HG03139 (cell line): ENCODE measurements at regions not wholly inside any gene's neighbourhood (a gene's known extent, or its start where the extent isn't known, plus 50 kb on each side); places are given as distances from the start of the nearest gene placed in this dataset.
A peak's percentile ranks its signal among the peaks of the same experiment; 100 is the strongest.

ENCODE experiments used
- ATAC-seq: cut with Tn5 transposase; IDR thresholded peaks from one replicate; pipeline ENCODE4 v1.9.1; 2021; ENCODE audit not compliant: unreplicated experiment

DNA sequence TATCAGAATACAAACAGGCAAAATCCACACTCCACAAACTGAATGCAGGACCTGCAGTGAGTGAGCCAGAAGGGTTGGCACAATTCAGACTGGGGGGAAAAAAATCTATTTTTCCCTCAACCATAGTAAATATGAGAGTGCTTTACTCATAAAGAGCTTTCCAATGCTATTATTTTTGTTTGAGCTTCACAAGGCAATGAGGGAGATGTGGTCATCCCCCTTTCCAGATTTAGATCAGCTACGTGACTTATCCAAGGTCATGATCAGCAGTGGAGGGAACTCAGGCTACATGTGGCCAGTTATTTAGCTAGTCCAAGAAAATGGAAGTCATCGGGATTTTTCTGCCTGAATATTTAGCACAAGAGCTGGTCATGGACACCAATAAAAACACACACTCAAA lies 120.4 kb upstream of the KLF7 start:
- ATAC-seq, result no peak

DNA sequence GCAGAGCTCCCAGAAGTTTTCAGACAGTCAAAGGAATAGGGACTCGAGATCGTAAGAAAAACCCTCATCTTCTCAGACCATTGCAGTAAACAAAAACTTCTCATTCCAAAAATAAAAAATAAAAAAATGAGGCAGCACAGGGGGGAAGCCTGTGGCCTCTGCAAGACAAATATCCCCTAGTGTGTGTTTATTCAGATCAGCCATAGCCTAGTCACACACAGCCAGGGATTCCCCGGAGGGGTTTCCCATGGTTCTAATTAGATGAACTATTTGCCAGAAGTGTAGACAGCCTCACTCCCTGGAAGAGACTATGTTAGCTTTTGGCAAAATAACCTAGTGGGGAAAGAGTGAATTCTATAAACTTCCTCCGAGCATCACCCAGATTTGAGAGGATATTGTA lies 122.9 kb upstream of the KLF7 start:
- ATAC-seq, result no peak

DNA sequence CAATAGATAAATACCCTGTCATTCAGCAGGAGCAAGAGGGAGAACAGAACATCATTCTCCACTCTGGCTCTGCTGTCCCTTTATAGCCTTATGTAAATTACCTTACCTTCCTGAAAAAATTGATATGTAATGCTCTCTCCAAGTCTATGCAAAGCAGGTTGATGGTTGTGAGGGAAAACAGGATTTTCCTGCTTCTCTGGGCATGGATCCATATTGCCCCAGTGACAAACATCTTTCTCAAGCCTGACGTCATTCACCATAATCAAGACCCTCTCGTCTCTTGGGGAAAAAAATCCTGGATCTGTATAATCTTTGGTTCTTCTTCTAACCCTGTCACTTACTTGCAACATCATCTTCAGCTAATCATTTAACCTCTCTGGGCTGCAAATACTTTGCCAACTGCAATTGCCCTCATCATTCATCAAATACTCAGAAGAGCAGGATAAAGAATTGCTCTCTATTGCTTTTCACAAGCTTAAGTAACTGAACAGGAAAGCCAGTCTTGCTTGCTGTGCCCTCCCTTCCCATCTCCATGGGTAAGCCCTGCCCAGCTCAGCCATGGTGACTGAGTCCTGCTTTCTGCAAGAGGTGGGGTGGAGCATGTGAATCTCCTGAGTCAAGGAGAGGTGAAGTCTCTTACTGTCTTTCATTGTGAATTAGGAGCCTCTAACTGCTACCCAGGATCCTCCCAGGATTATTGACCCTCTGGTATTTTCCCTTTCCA lies 123.7 kb upstream of the KLF7 start:
- ATAC-seq, result no peak

DNA sequence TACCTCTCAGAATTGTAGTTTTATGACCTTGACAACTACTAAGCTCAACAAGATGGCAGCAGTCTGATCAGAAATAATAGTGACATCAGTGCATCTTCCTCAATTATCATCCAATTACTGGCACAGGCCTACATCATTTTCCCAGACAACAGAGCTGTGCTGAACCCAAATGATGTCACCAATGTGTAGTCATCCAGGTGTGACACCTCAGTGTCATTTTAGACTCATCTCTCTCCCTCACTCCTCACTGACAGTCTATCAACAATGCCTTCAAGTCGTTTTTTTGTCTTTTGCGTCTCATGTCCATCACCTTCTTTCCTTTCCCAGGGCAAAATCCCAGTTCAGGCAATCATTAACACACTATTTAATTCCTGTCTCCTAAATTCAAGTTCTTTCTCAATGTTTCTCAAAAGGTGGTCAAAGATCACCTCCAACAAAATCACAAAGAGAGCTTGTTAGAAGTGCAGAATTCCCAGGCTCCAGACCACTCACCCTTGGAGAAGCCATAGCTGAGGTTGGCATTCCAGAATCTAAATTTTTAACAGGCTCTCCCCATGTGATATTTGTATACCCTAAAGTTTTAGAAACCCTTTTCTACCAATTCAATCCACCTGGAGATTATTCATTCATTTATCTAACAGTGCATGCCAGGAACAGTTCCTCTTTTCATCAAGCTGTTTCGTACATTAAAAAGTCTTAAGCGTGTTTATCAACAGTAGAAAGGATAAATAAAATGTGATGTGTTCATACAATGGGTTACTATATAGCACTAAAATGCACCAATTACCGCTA lies 125.3 kb upstream of the KLF7 start:
- ATAC-seq, result no peak

DNA sequence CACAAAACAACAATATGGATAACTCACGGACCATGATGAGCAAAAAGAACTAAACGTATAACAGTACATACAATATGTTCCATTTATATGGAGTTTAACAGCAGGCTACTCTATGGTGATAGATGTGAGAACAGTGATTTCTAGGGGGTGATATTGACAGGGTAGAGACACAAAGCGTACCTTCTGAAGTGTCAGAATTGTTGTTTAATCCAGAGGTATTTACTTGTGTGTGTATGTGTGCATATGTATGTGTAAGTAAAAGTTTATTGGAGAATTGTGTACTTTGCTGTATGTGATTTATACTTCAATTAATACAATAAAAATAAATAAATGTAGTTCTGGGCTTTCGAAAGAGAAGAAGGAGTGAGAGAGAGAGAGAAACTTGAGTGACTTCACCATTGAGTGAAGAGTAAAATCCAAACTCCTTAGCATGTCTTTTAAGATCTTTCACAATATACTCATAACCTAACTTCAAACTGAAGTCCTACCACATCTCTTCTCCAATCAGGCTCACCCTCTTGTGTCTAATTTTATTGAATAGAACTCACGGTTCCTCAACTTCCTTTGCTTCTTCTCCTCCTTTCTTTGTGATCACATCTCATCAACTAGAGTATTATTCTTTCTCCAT lies 126.0 kb upstream of the KLF7 start:
- ATAC-seq, result no peak

DNA sequence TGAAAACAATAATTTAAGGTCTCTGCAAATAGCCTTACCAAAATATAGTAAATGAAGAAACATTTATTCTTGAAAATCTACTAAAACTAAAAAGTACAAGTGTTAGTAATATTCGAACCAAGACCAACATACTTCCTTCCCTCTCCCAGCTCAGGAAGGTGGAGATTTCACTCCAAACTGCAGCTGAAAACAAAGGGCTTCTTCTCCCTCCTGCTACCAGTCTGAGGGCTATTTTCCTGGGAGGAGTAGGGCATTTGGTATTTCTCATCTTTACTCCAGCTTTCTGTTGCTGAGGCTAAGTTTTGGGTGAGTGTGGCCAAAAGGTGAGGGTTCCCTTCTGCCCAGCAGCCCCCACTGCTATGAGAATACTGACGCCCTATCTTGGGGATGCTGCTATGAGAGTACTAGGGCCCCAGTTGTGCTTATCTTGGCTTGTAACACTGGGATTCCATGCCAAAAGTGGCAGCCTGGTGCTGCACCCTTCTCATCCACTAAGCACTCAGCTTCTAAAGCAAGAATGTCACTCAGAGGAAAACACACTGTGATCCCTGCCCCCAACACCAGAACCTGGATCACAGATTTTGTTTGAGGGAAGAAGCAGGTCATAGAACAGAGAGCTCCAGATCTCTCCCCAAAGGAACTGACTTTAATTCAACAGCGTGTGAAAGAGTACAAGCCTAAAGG lies 130.7 kb upstream of the KLF7 start:
- ATAC-seq, result no peak

DNA sequence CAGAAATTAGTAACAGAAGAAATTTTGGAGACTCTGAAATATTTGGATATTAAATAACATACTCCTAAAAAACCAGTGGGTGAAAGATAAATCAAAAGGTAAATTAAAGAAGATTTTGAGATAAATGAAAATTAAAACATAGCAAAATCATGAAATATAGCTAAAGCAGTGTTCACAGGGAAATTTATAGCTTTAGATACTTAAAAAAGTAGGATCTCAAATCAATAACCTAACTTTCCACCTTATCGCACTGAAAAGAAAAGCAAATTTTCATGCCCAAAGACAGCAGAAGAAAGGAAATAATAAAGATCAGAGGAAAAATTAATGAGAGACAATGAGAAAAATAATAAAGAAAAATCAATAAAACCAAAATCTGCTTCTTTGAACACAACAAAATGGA lies 135.1 kb upstream of the KLF7 start:
- no peak for ATAC-seq

DNA sequence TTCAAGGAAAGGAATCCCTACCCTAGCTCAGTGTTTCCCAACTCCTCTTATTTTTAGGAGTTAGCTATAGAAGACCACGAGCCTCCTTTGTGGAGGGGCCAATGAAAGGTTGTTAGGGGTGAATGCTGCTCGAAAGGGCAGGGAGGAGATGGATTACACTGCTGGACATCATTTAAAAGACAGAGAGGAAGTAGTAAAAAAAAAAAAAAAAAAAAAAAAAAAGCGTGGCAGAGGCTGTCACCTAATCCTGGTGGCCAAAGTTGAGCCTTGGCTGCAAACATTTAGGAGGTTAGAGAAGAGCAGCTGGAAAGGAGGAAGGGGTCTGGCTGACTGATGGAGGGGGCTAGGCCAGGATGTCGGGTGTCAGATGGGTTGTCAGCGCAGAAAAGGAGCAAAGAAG lies 139.0 kb upstream of the KLF7 start:
- ATAC-seq, result no peak

DNA sequence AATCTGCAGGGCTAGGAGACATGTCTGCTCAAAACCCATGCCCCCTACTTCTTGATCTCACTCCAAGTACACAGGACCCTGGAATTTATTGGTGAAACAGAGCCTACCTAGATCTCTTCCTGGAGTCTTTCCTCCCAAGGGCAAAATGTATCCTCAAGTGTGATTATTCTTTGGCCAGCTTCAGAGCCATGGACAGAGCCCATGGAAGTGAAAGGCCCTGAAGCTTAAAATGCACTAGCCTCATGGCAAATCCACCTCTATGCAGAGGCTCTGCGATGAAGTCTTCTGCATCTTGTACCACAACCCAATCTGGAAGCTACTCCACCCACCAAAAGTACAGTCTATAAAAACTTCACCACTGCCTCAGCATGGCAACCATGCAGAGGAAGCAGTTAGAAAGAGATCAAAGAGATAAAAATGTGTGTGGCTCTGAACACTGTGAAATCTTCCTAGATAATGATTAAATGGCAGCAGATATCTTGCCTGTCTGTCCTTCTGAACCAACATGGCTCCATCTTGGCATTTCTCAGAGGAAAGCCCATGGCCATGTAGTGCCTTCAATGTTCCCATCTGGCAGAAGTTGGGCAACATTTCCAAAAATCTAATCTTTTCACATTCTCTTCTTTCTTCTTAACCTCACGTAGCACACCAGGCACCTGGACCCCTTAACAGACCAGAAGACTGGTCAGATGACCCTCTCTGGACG lies 142.9 kb upstream of the KLF7 start:
- ATAC-seq, result no peak

DNA sequence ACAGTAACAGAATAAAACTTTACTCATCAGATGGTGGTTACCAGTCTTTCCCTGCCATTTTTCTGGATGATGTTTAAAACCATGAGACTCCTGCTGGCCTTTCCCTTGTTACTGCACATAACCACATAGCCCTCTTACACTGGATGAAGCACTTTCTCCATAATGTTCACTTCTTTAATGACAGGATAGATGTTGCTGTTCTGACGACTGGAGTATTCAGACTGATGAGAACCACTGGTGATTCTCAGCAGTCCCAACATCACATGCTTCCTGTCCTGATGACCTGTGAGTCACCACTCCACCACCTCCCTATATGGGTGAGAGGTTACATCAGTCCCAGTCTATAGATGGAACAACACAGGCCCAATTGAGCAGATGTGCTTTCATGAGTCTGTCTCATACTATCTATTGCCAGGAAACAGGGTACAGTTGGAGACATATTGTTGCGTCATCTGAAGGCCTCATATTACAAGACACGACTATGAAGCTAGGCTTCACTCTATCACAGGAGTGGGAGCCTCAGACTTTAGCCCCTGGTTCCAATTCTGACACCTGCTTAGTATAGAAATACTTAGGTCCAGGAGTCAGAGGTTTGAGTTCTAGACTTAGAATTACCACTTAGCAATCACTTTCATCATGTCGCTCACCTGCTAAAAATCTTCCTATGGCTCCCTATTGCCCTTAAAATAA lies 145.7 kb upstream of the KLF7 start:
- peak; percentile 82 for ATAC-seq

DNA sequence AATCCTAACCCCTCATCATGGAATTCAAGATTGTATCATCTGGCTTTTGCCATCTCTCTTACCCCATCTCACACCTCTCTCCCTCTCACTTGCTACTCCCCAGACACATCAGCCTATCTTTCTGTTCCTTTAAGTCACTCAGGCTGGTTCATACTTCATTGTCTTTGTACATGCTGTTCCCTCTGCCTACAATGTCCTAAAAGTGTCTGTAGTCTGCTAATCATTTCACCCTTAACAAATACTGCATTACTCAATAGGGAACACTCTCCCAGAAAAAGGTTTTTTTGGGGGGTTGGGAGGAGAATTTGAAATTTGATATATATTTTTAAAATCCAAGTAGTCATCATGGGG lies 146.2 kb upstream of the KLF7 start:
- ATAC-seq, result no peak

DNA sequence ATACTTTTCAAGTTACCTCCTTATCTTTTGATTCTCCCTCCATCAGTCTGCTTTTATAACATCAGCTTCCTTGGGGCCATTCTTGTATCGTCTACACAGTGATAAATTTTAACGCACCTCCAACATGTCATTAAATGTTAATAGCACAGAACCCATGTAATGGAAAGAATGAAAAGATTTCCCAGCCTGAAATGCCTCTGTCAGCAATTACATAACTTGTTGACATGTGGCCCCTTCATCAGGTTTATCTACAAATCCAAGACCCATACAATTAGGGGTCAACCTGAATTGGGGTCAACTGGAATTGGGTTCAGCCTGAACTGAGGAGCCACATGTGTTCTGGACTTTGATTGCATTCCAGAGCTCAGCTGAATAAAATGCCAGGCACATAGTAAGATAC lies 148.2 kb upstream of the KLF7 start:
- no peak for ATAC-seq

DNA sequence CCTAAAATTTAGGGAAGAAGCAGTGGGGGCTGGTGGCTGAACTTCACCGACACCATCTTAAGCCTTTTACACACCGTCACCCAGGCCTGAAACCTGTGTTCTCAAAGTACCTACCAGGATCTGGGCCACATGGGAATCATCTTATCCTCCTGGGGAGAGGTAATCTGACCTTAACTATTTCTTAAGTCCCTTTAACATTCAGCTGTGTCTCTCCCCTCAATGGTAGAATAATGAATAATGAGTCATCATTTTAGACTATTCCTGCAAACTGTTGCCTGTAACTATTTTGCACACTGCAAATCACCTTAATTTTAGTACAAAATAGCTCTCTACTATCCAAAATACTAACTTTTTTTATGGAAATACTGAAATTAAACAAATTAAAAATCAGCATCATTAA lies 149.4 kb upstream of the KLF7 start:
- ATAC-seq, result no peak

DNA sequence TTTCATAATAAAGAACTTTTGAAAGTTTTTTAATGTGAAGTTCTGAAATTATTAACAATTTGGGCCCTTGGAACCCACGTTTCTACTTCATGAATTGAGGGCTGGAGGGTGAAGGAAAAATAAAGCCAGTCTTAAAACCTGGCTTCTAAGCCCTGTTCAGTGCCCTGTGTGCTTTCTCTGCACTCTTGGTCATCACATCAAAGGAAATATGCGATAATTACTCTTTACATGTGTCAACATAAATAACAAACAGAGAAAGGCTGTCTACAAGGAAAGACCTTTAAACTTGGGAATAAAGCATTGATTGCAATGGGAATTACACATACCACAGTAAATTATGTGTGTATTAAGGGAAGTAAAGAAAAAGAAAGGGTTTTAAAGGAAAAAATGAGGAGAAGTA lies 150.7 kb upstream of the KLF7 start:
- no peak for ATAC-seq

DNA sequence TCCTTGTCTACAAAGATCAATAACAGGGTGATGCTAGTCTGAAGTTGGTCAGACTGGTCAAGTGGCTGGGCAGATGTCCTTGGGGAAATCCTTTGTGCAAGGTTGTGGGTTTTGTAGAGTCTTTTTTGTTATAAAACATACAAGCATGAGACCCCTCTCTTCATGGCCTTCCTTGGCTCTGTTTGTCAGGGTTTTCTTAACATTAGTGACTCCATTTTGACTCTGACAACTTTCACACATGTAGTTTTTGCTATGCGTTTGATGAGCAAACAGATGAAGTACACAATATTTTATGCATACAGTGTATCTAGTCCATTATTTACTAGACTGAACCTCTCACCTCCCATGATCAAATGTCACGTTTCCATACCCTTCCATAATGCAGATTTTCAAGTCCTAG lies 151.2 kb upstream of the KLF7 start:
- no peak for ATAC-seq

DNA sequence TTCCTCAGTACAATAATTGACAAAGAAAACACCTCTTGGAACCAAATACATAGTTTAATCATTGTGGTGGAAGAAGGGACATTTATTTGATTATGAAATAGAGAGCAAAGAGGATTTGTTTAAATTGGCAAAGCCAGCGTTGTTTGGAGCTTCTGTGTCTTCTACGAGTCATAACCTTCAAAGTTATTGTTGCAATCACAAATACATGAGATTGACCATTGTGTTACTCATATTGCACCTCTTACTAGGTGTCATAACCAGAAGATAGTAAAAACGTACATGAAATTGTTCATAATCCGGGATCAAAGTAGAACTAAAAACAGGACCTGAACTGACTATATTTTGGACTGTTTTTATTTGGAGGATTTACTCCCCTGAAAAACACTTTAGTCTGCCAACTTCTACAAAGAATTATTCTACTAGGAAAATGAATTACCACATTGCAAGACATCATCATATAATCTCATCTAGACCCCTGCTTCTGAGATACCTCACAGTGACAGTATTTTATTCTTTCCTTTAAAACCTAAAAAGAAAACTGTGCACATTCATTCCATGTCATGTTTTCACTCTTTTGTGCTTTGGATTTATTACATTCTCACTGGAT lies 151.7 kb upstream of the KLF7 start:
- ATAC-seq, result no peak

DNA sequence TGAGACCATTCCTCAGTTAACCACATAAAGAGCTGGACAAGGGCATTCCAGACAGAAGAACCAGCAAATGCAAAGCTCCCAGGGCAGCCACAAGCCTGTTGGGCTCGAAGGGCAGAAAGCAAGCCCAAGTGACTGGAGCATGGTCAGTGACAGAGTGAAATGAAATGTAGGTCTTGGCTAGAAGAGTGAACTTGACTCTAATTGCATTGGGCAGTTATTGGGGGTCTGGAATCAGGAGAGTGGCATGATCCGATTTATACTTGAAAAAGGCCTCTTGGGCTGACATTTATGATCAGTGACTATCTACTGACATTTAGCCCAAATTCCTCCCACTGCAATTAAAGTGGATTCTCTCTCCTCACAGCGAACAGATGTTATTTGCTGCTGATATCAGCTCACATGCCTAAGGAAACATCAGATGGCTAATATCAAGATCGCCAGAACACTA lies 152.5 kb upstream of the KLF7 start:
- ATAC-seq, result no peak

DNA sequence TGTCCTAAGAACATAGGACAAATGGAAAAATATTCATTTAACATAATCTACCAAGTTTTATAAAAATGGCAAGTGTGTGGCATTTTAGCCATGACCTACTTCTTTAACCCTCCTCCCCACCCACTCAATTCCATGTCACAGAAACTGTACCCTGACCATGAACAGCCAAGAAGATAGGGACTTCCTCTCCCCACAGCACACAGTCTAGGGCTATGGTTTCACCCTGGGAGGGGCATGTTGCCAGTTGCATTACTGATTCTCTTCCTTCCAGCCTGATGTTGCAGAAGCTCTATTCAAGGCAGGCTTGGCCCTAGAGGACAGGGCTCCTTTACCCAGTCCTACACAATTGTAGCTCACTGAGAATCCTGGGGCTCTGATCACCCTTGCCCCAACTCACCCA lies 153.6 kb upstream of the KLF7 start:
- no peak for ATAC-seq

DNA sequence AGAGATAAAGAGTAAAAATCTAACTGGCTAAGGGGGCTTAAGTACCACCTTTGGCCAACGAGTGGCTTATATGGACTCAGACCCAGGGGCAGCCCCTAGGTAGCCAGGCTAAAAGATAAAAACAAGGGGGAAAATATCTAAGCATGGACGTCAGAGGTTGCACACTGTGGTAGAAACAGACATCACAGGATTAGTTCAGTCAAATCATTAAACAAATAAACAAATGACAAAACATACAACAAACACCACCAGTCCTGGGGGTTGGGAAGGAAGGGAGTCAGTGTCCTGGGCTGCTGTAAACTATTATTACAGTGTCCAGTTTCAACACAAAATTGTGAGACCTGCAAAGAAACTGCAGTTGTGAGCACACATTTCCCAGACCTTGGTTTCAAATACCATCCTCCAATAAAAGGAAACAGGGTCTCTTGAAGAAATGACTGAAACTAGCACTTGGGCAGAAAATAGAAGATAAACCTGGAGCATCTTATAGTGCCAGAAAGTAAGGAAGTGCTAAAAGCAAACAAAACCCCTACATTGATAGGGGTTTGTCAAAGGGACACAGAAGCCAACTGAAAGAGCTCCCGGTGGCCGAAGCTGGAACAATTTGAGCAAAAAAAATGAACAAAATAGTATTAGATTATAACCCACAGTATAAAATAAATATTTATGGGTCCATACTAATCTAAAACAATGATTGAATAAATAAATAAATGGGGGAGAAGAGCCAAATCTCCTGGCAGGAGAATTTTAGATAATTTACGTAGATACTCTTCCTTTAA lies 154.8 kb upstream of the KLF7 start:
- no peak for ATAC-seq
